Stimulated activated CD4-positive, alpha-beta T cell treated with anti-CD3 and anti-CD28 coated beads, Interleukin-12 subunit alpha, Interleukin-12 subunit beta, amount 100 ng/mL, for 48 hours (primary cell): ENCODE measurements at regions not wholly inside any gene's neighbourhood (a gene's known extent, or its start where the extent isn't known, plus 50 kb on each side); places are given as distances from the start of the nearest gene placed in this dataset.
A peak's percentile ranks its signal among the peaks of the same experiment; 100 is the strongest.

Experiments used
- DNase-seq, 3 donors: peaks; one replicate each; pipeline ENCODE4 v3.0.0-alpha.2; 2020; ENCODE audit warnings: low read depth in 2 of 3, low spot score in 1 of 3

GRCh38 chr14:71725922-71726579, 206.2 kb upstream of the RGS6 start:
- no peak for DNase-seq

DNA sequence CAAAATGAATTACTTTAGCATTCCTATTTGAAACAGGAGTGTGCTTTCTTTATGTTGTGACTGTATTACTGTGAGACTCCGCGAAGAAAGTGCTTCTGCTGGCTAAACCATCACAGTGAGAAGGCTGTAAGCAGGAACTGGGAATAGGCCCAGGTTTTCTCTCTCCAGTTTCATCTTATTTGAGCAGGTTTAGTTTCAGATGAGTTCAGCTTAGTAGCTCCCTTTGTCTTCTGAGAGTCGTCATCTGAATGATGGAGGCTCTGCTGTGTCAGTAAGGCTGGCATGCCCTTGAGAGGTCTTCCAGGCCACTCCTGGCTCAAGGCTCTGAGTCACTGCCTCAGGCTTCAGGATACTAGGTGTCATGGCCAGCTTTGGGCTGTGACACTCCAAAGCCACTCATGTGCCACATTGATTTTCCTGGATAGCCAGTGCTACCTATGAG, 205.6 kb upstream of the RGS6 start:
- no peak for DNase-seq

GRCh38 chr14:71728386-71728785, 203.8 kb upstream of the RGS6 start:
- DNase-seq: no peak

GRCh38 chr14:71729596-71729995, 202.6 kb upstream of the RGS6 start:
- DNase-seq: no peak

DNA sequence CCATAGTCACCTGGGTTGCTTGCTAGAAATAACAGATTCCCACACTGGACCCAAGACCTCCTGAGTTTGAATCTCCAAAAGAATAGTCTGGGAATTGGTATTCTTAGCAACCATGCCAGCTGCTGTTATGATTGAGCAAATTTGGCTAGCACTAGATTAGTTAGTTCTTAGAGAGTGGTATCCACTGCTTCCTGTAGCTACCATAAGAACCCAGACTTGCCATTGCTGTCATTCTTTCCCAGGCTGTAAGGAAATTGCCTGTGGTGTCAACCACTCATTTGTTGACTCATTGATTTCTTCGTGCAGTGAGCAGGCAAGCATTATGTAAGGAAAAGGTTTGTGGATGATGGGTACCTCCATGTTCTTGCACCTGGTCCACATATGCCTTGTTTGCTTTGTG, 201.8 kb upstream of the RGS6 start:
- DNase-seq: no peak

DNA sequence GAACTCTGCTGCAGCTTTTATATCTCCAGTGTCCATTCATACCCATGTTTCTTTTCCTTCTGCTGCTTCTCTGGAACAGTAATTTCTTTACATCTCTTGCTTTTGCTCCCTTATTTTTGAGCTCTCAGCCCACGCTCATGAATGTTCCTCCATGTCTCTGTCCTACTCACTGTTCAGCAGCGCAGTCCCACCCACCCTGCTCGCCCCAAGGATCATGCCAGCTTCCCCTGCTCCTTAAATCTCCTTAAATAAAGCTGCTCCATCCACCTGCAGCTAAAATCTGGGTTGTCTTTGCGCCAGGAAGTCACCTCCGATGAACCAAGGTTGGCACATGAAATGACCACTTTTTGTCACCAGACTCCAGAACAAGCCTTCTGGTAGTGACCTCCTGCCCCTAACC, 201.1 kb upstream of the RGS6 start:
- DNase-seq: no peak

DNA sequence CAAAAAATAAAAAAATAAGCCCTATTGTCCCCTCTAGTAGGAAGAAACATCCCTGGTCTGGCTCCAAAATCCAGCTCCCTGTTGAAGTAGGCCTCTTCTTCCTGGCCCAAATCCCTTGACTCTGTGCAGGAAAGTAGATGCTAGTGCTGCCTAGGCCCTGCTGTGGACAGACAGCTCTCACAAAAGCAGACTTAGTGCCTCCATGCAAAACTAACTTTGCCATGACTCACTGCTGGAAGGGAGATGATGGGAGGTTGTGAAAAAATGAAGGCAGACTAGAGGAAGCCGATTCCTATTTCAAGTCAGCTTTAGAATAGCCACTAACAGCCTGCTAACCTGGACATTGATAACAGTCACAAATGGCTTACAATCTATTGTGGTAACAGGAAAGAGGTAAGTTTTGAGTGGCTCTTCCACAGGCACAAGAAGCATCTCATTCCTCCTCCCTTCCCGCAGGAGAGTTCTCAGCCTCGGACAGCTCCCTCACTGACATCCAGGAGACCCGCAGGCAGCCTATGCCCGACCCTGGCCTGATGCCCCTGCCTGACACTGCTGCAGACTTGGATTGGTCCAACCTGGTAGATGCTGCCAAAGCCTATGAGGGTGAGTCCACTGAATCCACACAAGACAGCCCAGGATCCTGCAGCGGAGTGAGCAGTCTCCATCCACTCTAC, 198.9 kb upstream of the RGS6 start:
- DNase-seq: no peak

DNA sequence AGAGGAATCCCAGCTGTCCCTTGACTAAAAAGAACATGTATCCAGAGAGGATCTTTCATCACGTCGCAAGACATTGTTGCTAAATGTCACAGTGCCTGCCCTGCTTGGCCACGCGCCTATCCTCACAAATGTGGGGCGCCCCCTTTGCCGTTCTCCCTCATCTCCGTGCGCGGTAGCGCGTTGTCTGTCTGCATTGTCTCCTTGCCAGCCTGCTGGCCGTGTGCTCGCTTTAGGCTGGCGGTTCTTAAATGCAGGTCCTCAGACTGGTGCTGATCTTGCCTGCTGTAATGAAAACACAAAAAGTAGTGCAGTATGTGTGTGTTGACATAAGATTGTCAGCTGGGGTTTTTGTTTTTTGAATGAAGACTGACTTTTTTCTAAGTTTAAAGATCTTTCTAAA, 198.2 kb upstream of the RGS6 start:
- DNase-seq: no peak

DNA sequence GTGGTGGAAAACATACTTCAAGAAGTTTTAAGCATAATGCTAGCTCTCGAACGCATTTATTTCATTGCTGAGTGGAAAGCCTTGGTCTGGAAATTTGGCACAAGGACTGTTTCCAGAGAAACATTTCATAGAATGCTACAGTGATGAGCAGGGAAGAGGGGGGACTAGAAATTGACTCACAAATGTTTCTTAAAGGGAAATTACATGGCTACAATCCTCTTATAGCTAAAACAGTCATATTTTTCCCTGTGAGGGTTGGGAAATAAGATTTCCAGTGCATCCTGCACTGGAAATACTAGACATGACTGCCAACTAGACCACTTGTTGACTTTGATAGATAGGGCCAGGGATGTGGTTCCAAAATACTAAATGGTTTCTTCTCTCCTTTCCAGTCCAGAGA, 197.3 kb upstream of the RGS6 start:
- no peak for DNase-seq

DNA sequence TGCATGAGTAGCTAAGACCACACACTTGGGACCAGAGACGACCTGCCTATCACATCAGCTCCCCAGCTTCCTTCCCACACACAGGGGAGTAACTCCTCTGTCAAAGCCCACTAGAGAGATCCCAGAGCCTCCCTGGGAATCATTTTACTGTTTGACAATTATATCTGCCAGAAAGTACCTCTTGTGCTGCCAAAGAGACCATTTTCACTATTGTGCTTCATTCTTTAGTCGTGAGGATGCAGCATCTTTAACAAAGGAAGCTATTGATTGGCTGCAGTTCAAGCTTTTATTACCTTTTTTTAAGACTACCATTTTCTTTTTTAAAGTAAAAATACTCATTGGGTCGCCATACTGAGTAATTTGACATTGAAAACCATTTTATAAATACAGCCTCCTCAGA, 194.5 kb upstream of the RGS6 start:
- no peak for DNase-seq

DNA sequence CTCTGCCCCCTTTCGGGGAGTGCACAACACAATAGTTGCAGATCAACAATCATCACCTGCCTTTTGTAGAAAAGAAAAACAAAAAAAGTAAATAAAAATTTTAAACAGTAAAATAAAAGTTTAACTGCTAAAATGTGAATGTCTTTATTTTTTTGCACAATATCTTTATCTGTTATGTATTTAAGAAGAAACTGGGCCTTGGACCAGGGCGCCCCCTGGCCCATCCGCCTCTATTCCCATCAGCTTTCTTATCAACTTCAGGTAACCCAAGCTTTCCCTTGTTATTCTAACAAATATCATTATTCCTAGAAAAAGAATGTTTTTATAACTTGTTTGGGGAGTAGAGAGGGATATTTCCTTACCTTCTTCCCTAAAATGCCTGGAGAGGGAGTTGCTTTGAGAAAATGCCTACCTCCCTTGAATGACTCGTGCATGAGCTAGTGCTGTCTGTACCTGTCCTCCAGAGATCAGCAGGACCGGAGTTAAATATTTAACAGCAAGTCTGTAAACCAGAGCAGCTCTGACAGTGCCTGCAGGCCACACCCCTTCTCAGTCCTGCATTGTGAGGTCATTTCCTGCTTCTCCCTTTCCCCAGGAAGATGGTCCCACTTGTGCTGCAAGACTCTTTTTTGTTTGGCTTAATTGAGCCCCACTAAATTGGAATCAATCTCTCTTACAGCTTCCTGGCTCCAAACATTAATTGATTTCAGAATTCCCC, 192.8 kb upstream of the RGS6 start:
- DNase-seq: no peak

- DNase-seq: no peak
These were observed 191.0 kb upstream of the RGS6 start for GRCh38 chr14:71741241-71741640.

DNA sequence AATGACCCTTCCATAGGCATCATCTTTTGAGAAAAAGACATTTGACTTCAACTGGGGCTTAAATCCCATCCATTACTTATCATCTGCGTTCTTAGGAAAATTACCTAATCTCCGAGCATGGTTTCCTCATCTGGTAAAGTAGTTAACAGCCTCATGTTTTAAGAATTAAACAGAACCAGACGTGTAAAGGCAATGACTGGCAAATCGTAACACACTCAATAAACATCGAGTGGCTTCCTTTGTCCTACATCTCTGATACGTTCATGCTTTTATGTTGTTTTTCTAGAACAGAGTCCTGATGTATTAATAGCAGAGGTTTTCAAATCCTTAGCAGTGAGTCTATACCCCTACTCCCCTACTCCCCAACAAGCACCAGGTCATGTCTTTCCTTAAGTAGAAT, 189.7 kb upstream of the RGS6 start:
- no peak for DNase-seq

- DNase-seq: no peak
These were observed 187.2 kb upstream of the RGS6 start for GRCh38 chr14:71745072-71745471.

GRCh38 chr14:71748196-71748595, 184.0 kb upstream of the RGS6 start:
- DNase-seq: no peak

DNA sequence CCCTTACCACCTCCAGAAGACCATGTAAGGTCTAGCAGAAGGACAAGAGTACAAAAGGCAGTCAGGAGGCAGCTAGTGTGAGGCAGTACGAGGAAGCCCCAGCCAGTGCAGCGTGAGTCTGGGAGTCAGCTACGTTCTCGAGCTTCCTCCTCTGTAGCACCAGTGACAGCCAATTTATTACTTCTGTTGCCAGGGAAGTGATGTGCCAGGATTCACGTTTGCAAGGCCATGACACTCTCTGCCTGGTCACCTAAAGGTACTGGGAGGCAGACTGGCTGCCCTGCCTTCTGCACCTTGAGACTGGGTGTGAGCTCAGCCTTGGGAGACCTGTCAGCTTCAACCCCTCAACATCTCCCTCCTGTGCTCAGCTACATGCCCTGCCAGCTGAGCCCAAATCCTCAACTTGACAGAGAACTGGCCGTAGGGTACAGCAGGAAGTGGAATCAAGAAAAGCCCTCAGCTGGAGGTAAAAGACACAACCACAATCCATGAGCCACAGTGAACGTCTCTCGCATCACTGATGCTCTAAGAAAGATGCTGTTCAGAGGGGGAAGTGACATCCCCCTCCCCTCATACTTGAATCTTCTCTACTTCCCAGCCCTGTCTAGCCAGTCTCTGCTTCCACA, 182.5 kb upstream of the RGS6 start:
- no peak for DNase-seq

- DNase-seq: no peak
These were observed 181.0 kb upstream of the RGS6 start for GRCh38 chr14:71751264-71751663.

GRCh38 chr14:71752111-71752738, 180.0 kb upstream of the RGS6 start:
- no peak for DNase-seq

DNA sequence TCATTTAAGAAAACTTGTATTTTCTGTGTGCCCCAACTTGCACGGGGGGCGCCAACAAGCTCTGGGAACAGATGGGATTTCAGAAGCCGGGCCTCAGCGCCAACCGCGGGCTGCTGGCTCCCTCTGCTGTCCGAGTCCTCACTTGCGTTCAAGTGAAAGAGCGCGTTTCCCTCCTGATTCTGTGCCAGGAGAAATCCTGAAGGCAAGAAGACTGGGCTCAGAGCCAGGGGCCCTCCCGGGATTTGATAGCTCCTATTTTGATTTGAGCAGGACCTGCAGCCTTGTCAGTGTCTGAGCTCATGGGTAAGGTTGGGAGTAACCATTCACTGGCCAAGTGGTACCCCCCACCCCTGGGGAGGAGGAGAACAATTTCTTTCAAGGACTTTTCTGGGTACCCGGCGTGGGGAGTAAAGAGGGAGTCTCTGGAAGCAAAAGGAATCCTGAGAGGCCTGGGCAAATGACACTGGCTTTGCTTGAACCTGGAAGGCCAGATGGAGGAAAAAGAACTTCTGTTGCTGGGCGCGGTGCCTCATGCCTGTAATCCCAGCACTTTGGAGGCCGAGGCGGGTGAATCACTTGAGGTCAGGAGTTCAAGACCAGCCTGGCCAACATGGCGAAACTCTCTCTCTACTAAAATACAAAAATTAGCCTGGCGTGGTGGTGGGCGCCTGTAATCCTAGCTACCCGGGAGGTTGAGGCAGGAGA, 179.0 kb upstream of the RGS6 start:
- DNase-seq: peak; percentile 47 to 66 (median 58)

DNA sequence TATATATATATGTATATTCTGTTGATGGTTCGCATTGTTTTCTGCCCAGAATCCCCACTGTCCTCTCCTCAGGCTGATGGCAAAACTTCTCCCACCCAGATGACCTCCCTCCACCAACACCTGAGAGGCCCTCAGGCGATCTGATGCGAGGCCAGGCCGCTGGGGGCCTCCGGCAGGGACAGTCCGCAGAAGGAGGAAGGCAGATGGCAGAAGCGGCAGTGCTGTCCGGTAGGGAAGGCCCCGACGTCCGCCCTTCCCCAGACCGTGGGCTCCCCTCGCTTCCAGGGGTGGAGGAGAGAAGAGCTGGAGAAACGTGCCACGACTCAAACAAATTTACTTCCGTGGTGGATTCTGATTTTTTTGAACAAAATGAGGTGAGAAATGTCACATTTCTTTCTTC, 178.3 kb upstream of the RGS6 start:
- DNase-seq: no peak
